Stimulated activated CD4-positive, alpha-beta T cell treated with anti-CD3 and anti-CD28 coated beads, Interleukin-1b, Interleukin-23, amount 100 ng/mL, for 4 hours (primary cell): ENCODE measurements at regions not wholly inside any gene's neighbourhood (a gene's known extent, or its start where the extent isn't known, plus 50 kb on each side); places are given as distances from the start of the nearest gene placed in this dataset.
"Not testable (repeated sequence)": the region's sequence is repeated elsewhere in the genome, so short reads cannot be mapped to it uniquely, and the experiment has no call there.

Source experiments
- DNase-seq, 2 donors: peaks; one replicate each; pipeline ENCODE4 v3.0.0-alpha.2; 2020; ENCODE audit warnings: low read depth in 2 of 2

DNA sequence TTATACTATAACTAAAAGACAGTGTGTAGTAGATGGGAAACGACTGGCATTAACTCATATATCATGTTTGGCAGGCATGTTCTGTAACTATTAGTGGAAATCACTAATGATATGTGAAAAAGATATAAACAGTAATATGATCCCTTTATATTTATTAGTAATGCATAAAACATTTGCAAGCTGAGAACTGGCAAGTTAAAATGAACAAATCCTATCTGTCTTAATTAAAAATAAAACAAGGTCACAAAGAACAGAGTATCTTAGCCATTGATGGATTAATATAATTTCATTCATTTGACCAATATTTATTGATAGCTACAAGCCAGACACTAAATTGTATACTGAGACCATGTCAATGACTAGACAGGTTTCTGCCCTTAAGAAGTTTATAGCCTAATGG lies 154.5 kb downstream of the CRPPA start:
- DNase-seq, result no peak

GRCh38 chr7:16266470-16266869 lies 154.9 kb downstream of the CRPPA start:
- DNase-seq, result not testable (repeated sequence)

DNA sequence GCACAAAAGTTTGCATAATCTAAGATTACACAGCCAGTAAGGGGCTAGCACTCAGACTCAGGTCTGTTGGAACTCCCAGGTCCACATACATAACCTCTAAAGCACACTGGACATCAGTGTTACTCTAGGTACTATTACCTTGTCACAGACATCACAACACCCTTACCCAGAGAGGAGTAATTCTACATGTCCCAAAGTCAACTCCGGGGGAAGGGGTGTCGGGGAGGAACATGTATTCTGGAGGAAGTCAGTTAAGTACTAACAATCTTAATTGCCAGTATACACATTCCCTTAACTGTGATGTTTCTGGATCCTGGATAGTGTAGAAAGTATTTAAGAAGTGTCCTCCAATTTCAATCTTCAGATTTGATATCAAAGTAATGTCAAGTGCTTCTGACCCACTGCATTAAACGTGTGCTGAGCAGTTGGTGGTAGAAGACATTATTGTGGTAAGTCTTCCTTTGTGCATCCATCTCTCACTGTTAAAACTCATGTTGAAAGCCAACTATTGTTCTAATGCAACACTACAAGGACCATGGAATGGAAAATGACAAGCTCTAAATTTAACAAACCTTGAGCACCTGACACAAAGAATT lies 155.4 kb downstream of the CRPPA start:
- no peak for DNase-seq

DNA sequence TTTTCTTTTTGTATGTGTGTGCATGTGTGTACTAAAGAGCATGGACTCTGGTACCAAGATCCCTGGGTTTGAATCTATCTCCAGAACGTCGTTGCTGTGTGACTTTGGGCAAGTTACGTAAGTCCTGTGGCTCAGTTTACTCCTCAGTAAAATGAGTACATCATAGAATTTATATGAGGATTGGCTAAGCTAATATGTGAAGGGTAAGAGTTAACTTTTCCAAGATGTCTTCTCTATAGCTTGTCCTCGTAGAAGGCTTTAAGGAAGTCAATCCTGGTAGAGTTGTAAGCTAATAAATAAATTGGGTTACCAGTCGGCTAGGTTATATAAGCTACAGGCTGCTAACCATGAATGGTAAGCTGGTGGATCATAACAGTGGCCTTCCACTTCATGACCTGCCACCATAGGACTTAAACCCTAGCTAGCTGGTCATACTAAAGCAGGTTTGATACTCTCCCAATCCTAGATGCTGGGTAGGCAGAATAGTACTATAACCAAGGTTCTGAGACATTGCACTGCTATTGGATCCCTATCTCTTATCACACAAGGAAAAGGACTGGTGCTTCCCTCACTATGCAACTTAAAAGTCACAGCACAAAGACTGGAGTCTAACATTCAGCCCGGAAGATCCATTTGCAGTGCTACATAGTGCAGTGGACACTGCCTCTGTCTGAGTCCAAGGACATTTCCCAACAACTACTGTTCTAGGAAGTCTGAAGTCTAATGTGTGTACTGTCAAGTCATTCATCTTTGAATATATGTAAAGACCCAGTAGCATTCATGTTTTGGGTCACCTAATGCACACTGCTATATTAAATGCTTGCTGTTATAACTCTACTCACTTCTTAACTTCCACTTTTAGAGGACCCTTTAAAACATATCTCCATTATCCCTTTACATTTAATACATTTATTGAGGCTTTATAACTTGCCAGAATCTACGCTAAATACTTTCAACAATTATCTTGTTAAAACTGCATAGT lies 156.2 kb downstream of the CRPPA start:
- DNase-seq, result no peak

DNA sequence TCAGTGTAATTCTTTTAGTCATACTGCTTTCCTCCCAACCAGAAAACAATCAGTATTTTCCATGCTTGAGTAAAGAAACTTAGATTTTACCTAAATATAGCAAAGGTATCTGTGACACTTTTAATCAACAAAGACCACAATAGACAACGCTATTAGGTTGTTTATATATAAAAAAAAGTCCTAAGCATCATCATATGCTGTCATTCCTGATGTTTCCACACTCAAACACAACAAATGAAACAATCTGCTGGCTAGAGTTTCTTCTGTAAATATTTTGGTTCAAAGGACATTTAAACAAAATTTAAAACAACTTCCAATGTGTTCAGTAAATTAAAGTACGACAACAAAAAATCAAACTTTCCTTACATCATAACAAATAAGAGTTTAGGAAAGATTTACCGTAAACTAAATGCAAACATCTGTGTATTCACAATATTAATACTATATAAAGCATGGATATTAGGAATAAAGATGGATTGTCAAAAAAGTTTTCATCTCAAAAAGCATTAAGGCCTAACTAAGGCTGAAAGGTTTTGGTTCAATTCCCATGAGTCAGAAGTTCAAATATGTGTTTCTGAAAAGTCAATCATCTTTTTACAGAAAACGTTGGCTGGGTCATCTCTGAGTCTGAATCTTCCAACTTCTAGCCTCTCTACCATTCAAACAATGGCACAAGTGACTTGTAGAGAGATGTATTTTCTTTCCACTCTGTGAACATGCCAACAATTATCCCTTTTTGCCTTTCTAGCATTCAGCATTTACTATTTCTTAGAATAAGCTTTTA lies 157.1 kb downstream of the CRPPA start:
- no peak for DNase-seq

- not testable (repeated sequence) for DNase-seq
These were observed 158.0 kb downstream of the CRPPA start for GRCh38 chr7:16263377-16263776.

- no peak for DNase-seq
These were observed 159.7 kb downstream of the CRPPA start for GRCh38 chr7:16261654-16262053.

- no peak for DNase-seq
These were observed 160.2 kb downstream of the CRPPA start for GRCh38 chr7:16261100-16261499.

- no peak for DNase-seq
These were observed 161.1 kb downstream of the CRPPA start for GRCh38 chr7:16260236-16260728.

DNA sequence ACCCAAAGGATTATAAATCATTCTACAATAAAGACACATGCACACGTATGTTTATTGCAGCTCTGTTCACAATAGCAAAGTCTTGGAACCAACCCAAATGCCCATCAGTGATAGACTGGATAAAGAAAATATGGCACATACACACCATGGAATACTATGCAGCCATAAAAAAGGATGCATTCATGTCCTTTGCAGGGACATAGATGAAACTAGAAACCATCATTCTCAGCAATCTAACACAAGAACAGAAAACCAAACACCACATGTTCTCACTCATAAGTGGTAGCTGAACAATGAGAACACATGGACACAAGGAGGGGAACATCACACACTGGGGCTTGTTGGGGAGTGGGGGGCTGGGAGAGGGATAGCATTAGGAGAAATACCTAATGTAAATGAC lies 164.9 kb downstream of the CRPPA start:
- not testable (repeated sequence) for DNase-seq

GRCh38 chr7:16255952-16256351 lies 165.4 kb downstream of the CRPPA start:
- not testable (repeated sequence) for DNase-seq

DNA sequence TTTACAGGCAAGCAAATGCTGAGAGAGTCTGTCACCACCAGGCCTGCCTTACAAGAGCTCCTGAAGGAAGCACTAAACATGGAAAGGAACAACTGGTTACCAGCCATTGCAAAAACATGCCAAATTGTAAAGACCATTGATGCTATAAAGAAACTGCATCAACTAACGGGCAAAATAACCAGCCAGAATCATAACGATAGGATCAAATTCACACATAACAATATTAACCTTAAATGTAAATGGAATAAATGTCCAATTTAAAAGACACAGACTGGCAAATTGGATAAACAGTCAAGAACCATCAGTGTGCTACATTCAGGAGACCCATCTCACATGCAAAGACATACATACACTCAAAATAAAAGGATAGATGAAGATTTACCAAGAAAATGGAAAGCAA lies 170.7 kb downstream of the CRPPA start:
- not testable (repeated sequence) for DNase-seq

- not testable (repeated sequence) for DNase-seq
These were observed 172.1 kb downstream of the CRPPA start for GRCh38 chr7:16249204-16249603.

GRCh38 chr7:16248556-16248955 lies 172.8 kb downstream of the CRPPA start:
- DNase-seq, result not testable (repeated sequence)

GRCh38 chr7:16244469-16244868 lies 176.9 kb downstream of the CRPPA start:
- no peak for DNase-seq

GRCh38 chr7:16242920-16243319 lies 178.4 kb downstream of the CRPPA start:
- DNase-seq, result no peak

- no peak for DNase-seq
These were observed 180.3 kb downstream of the CRPPA start for GRCh38 chr7:16241017-16241416.

DNA sequence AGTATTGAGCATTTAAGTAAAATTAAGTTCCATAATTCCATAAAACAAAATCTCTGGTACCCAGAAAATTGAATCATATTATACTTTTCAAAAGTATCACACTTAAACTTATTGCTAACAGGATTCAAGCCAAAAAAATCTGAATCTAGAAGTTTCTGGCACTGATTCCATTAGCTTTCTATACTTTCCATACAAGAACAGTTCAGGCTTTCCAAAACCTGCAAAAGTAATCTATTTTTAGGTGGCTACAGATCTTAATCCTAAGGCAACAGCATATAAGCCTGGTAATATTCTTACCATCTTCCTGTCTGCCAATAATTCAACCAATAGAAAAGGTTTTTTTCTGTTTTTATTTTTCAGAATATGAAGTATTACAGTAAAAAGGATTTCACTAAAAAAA lies 185.0 kb downstream of the CRPPA start:
- no peak for DNase-seq

DNA sequence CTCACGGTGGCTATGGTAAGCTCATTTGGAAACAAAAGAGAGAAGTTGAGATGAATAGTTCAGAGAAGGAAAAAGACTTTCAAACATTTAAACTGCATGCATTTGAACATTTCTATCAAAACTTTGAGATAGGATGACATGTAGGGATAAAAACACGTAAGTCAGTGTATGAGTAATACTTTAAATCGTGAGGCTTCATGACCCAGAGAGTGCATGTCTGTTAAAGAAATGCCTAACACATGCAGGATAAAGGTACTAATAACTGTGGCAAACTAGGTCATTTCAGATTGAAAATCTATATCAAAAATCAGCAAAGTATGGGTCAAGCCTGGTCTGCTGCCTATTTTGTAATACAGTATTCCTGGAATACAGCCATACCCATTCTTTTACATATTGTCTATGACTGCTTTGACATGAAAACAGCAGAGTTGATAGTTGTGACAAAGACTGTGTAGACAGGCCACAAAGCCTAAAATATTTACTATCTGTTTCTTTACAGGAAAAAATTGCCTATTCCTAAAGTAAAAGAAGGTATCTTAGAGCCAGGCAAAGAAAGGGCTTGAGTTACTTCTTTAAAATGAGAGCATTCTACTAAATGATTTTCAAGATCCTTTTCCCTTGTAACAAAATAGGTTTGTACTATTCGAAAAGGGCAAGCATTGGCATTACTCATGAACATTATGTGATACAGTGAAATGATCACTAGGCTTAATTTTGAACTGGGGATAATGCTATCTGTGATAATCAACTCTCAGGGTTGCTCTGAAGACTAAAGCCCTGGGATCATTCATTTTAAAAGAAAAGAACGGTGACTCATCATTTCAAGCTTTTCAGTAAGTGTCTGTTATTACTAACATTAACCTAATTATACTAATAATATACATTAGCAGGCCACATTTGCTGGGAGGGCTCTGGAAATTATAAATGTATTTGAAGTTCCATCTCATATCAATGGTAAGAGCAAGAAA lies 185.9 kb downstream of the CRPPA start:
- DNase-seq, result no peak

DNA sequence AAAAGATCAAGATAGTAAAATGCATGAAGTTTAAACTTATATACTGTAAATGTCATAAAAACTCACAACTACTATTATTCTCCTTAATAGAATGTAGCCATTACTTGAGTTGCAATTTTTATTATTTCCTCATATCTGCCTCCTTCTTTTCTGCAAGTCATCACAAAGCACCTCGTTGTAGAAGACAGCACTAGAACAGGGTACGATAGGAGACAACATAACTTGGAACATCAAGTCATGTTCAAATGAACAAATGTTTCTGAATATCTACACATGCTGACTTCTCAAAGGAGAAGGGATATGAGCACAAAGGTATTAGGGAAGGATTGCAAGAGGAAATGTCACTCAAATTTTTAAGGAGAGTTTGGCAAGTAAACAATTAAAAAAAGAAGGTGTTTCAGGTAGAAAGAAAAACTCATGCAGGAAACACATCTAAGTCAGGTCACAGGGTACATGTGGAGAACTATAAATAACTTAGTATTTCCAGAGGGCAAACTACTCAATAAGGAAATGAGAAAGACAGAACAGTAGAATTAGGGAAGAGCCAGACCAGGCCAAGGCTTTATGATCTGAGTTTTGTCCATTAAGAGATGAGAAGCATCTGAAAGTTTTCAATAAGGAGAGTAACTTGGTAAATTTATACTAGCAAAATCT lies 186.7 kb downstream of the CRPPA start:
- DNase-seq, result no peak
